GM23338 (cell line): ENCODE measurements at regions not wholly inside any gene's neighbourhood (a gene's known extent, or its start where the extent isn't known, plus 50 kb on each side); places are given as distances from the start of the nearest gene placed in this dataset.

Experiments used
- CREB1 ChIP-seq: fragments of 250-450 bp; sonication (Bioruptor Pico); IDR thresholded peaks from 2 replicates; pipeline ENCODE4 v1.5.0; 2020; ENCODE audit warnings: low read depth, mild to moderate bottlenecking, moderate library complexity
- EZH2 ChIP-seq: fragments of 200-600 bp; sonication (generic); IDR thresholded peaks from one replicate; pipeline ENCODE4 v1.8.0; 2017; ENCODE audit warnings: antibody characterized with exemption, mild to moderate bottlenecking, low read depth; ENCODE audit not compliant: unreplicated experiment
- EZH2phosphoT487 ChIP-seq: fragments of 200-600 bp; sonication (generic); IDR thresholded peaks from one replicate; pipeline ENCODE4 v1.8.1; 2018; ENCODE audit warnings: antibody characterized with exemption; ENCODE audit not compliant: unreplicated experiment
- POLR2AphosphoS5 ChIP-seq: IDR thresholded peaks from 2 replicates; pipeline ENCODE4 v1.6.1; 2016; ENCODE audit warnings: antibody characterized with exemption, low read depth
- STAT1 ChIP-seq: IDR thresholded peaks from one replicate; pipeline ENCODE4 v1.6.1; 2016; ENCODE audit warnings: antibody characterized with exemption; ENCODE audit not compliant: unreplicated experiment
- TF ChIP-seq, protein P1 (sequence below), 2 experiments: fragments of 200-600 bp in 1 of 2; sonication (generic) in 1 of 2; conservative IDR thresholded peaks; 2 replicates each; pipeline versions ENCODE4 v1.5.1 to v1.6.1; 2016 to 2017; ENCODE audit warnings: antibody characterized with exemption in 2 of 2, low read depth in 2 of 2, mild to moderate bottlenecking in 2 of 2, moderate library complexity in 1 of 2
- TF ChIP-seq, protein P2 (sequence below): IDR thresholded peaks from one replicate; pipeline ENCODE4 v1.6.1; 2018; ENCODE audit warnings: antibody characterized with exemption; ENCODE audit not compliant: unreplicated experiment

DNA sequence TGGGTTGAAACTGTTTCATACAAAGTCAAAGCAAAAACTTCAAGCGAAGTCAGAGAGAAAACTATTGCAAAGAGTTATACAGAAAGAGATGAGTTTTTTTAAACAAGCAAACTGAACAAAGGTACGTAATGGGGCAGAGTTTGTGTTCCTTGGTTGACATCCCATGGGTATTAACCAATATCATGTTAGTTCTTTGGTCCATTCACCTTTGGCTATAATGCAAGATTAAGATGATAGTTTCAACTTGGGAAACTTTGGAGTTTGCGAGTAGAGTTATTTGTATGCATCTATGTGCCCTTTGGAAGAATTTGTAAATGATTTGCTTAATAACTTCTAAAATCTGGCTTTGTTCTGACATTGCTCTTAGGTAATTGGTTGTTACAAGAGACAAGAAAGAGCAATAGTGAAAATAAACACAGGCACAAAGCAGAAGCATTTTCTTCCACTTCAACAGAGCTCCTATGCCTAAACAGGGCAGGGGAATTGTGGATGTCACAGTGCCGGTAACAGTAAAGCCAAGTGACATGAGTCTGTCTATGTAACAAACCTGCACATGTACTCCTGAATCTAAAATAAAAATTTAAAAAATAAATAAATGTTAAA lies 936.1 kb downstream of the SUCLG1 start:
- TF ChIP-seq, protein P1, sequence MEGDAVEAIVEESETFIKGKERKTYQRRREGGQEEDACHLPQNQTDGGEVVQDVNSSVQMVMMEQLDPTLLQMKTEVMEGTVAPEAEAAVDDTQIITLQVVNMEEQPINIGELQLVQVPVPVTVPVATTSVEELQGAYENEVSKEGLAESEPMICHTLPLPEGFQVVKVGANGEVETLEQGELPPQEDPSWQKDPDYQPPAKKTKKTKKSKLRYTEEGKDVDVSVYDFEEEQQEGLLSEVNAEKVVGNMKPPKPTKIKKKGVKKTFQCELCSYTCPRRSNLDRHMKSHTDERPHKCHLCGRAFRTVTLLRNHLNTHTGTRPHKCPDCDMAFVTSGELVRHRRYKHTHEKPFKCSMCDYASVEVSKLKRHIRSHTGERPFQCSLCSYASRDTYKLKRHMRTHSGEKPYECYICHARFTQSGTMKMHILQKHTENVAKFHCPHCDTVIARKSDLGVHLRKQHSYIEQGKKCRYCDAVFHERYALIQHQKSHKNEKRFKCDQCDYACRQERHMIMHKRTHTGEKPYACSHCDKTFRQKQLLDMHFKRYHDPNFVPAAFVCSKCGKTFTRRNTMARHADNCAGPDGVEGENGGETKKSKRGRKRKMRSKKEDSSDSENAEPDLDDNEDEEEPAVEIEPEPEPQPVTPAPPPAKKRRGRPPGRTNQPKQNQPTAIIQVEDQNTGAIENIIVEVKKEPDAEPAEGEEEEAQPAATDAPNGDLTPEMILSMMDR (conservative IDR thresholded peaks at IDR 0.05; ENCODE audit: low read depth in 2 of 2), result no peak
- TF ChIP-seq EZH2phosphoT487 (no peak), POLR2AphosphoS5 (no peak), STAT1 (no peak), CREB1 (CRISPR knock-in tag) (no peak), EZH2 (no peak)
- TF ChIP-seq, protein P2, sequence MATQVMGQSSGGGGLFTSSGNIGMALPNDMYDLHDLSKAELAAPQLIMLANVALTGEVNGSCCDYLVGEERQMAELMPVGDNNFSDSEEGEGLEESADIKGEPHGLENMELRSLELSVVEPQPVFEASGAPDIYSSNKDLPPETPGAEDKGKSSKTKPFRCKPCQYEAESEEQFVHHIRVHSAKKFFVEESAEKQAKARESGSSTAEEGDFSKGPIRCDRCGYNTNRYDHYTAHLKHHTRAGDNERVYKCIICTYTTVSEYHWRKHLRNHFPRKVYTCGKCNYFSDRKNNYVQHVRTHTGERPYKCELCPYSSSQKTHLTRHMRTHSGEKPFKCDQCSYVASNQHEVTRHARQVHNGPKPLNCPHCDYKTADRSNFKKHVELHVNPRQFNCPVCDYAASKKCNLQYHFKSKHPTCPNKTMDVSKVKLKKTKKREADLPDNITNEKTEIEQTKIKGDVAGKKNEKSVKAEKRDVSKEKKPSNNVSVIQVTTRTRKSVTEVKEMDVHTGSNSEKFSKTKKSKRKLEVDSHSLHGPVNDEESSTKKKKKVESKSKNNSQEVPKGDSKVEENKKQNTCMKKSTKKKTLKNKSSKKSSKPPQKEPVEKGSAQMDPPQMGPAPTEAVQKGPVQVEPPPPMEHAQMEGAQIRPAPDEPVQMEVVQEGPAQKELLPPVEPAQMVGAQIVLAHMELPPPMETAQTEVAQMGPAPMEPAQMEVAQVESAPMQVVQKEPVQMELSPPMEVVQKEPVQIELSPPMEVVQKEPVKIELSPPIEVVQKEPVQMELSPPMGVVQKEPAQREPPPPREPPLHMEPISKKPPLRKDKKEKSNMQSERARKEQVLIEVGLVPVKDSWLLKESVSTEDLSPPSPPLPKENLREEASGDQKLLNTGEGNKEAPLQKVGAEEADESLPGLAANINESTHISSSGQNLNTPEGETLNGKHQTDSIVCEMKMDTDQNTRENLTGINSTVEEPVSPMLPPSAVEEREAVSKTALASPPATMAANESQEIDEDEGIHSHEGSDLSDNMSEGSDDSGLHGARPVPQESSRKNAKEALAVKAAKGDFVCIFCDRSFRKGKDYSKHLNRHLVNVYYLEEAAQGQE, result no peak
